Fibroblast of villous mesenchyme (primary cell): ENCODE measurements at regions not wholly inside any gene's neighbourhood (a gene's known extent, or its start where the extent isn't known, plus 50 kb on each side); places are given as distances from the start of the nearest gene placed in this dataset.

Source experiments
- DNase-seq: peaks from one replicate; pipeline ENCODE4 v3.0.0-alpha.2; 2010; ENCODE audit warnings: low read depth
- H3K4me3 ChIP-seq: 2 replicates; pipeline ENCODE4 v1.5.1; 2011; ENCODE audit warnings: low read depth, mild to moderate bottlenecking, low read length
- TF ChIP-seq, protein P1 (sequence below): IDR thresholded peaks from 2 replicates; pipeline ENCODE4 v1.5.1; 2012; ENCODE audit warnings: low read depth, mild to moderate bottlenecking, low read length; ENCODE audit not compliant: insufficient read depth

DNA sequence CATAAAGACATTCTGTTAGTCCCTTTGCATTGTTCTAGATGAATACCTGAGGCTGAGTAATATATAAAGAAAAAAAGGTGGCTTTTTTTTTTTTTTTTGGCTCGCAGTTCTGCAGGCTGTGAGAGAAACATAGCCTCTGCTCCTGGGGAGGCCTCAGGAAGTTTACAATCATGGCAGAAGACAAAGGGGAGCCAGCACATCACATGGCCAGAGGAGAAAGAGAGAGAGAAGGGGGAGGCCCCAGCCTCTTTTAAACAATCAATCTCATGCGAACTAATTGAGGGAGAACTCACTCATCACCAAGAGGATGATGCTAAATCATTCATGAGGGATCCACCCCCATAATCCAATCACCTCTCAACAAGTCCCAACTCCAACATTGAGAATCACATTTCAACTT is 364.0 kb upstream of the EPHA5 start:
- TF ChIP-seq, protein P1, sequence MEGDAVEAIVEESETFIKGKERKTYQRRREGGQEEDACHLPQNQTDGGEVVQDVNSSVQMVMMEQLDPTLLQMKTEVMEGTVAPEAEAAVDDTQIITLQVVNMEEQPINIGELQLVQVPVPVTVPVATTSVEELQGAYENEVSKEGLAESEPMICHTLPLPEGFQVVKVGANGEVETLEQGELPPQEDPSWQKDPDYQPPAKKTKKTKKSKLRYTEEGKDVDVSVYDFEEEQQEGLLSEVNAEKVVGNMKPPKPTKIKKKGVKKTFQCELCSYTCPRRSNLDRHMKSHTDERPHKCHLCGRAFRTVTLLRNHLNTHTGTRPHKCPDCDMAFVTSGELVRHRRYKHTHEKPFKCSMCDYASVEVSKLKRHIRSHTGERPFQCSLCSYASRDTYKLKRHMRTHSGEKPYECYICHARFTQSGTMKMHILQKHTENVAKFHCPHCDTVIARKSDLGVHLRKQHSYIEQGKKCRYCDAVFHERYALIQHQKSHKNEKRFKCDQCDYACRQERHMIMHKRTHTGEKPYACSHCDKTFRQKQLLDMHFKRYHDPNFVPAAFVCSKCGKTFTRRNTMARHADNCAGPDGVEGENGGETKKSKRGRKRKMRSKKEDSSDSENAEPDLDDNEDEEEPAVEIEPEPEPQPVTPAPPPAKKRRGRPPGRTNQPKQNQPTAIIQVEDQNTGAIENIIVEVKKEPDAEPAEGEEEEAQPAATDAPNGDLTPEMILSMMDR, result no peak

DNA sequence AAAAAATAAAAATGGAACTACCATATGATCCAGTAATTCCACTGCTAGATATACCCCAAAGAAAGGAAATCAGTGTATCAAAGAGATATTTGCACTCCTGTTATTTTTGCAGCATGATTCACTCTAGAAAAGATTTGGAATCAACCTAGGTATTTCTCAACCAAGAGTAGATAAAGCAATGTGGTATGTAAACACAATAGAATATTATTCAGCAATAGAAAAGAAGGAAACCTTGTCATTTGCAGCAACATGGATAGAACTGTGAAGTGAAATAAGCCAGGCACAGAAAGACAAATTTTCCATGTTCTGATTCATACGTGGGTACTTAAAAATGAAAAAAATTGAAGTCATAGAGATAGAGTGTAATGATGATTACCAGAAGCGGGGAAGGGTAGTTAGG is 362.3 kb upstream of the EPHA5 start:
- no peak overlapping the region for H3K4me3 ChIP-seq
- TF ChIP-seq, protein P1, result no peak
- DNase-seq, result no peak

More for the DNA sequence above, 364.0 kb upstream of the EPHA5 start:
- no peak for DNase-seq
- no peak overlapping the region for H3K4me3 ChIP-seq

DNA sequence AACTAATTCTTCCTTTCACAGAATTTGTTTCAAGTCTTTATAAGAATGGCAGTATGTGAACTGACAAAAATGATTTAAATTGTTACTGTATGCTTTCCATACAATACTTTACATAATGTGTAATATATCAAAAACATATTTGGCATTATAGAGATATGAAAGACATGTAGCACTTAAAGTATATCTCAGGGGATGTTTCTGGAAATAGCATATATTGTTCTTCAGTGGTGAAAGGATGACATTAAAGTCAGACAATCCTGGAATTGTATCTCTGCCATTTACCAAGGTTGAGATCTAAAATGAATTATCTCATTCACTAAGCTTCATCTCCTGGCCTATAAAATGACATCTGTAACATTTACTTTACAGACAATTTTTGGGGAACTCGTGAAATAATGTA is 358.4 kb upstream of the EPHA5 start:
- TF ChIP-seq, protein P1, result no peak
- H3K4me3 ChIP-seq, result no peak overlapping the region
- DNase-seq, result no peak

DNA sequence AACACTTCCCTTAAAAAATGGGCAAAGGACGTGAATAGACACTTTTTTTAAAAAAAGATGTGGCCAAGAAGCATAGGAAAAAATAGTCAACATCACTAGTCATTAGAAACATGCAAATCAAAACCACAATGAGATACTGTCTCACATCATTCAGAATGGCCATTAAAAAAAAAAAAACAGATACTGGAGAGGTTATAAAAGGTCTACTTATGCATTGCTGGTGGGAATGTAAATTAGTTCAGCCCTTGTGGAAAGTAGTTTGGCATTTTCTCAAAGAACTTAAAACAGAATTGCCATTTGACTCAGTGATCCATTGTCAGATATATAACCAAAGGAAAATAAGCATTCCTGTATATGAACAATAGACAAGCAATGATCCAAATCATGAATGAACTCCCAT is 352.8 kb upstream of the EPHA5 start:
- no peak overlapping the region for H3K4me3 ChIP-seq
- no peak for DNase-seq
- TF ChIP-seq, protein P1, result no peak

DNA sequence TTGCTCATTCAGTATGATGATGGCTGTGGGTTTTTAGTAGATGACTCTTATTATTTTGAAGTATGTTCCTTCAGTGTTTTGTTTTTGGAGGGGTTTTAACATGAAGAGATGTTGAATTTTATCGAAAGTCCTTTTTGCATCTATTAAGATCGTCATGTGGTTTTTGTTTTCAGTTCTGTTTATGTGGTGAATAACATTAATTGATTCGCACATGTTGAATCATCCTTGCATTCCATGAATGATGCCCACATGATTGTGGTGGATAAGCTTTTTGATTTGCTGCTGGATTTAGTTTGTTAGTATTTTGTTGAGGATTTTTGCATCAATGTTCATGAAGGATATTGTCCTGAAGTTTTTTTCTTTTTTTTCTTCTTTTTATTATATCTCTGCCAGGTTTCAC is 347.4 kb upstream of the EPHA5 start:
- TF ChIP-seq, protein P1, result no peak
- no peak overlapping the region for H3K4me3 ChIP-seq
- no peak for DNase-seq

DNA sequence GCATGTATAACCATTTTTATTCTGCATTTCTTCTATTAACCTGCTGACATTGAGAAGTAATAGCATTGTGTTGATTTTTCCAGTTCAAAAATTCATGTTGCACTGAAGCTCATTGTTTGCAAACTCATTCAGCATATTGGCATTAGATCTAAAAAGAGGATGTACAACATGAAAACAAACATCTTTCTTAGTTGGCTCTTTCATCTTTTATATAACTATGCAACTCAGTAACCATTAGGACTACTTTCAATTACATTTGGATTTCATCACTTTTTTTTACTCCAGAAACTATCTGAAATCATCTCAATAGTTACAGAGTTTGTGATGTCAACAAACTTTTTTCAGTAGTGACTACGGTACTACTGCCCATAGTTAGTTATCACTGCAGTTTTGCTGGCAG is 346.0 kb upstream of the EPHA5 start:
- no peak for DNase-seq
- no peak overlapping the region for H3K4me3 ChIP-seq
- TF ChIP-seq, protein P1, result no peak

DNA sequence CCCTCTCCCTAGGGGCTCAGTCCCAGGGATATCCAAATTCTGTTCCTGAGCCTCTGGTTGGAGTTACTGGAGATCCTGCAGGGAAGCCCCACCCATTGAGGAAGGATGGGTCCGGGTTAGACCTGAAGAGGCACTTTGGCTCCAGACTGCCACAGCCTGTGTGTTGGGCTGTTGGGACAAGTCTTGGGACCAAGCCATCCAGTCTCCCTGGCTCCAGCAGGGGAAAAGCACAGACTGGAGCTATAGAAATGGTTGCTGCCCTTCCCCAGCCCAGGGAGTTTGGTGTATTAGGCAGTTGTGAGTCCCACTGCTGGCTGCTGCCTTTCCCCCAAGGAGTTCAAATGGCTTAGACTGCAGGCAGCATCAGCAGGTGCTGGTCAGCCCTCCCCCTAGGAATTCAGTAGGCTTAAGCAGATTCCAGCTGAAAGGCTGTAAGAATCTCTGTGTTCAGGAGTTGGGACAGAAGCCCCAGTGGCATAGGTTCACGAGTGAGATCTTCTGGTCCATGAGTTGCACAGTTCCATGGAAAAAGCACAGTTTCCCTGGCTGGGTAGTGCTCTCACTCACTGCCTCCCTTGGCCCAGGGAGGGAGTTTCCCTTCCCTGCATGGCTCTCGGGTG is 344.0 kb upstream of the EPHA5 start:
- TF ChIP-seq, protein P1, result no peak
- no peak for DNase-seq
- H3K4me3 ChIP-seq, result no peak overlapping the region
